Endothelial cell of umbilical vein (primary cell): ENCODE measurements at regions not wholly inside any gene's neighbourhood (a gene's known extent, or its start where the extent isn't known, plus 50 kb on each side); places are given as distances from the start of the nearest gene placed in this dataset.

ENCODE experiments used
- POLR2A ChIP-seq: IDR thresholded peaks from 2 replicates; pipeline ENCODE4 v1.6.1; 2012; ENCODE audit warnings: low read depth, mild to moderate bottlenecking, control low read depth, low read length
- POLR2AphosphoS5 ChIP-seq: IDR thresholded peaks from 2 replicates; pipeline ENCODE4 v1.6.1; 2012; ENCODE audit warnings: low read depth, mild to moderate bottlenecking, control low read depth, low read length, moderate library complexity; ENCODE audit not compliant: insufficient read depth
- TF ChIP-seq, protein P1 (sequence below), 2 donors: IDR thresholded peaks; 1 replicate in 1 of 2; 2 replicates in 1 of 2; pipeline ENCODE4 v1.5.1; 2011; ENCODE audit warnings: low read length in 2 of 2, mild to moderate bottlenecking in 2 of 2, moderate library complexity in 2 of 2, control low read depth in 1 of 2, inconsistent platforms in 1 of 2, low read depth in 1 of 2; ENCODE audit not compliant: insufficient read depth in 1 of 2; ENCODE audit errors: extremely low read depth in 1 of 2

- TF ChIP-seq POLR2A (no peak), POLR2AphosphoS5 (no peak)
- TF ChIP-seq, protein P1, sequence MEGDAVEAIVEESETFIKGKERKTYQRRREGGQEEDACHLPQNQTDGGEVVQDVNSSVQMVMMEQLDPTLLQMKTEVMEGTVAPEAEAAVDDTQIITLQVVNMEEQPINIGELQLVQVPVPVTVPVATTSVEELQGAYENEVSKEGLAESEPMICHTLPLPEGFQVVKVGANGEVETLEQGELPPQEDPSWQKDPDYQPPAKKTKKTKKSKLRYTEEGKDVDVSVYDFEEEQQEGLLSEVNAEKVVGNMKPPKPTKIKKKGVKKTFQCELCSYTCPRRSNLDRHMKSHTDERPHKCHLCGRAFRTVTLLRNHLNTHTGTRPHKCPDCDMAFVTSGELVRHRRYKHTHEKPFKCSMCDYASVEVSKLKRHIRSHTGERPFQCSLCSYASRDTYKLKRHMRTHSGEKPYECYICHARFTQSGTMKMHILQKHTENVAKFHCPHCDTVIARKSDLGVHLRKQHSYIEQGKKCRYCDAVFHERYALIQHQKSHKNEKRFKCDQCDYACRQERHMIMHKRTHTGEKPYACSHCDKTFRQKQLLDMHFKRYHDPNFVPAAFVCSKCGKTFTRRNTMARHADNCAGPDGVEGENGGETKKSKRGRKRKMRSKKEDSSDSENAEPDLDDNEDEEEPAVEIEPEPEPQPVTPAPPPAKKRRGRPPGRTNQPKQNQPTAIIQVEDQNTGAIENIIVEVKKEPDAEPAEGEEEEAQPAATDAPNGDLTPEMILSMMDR (IDR thresholded peaks at IDR 0.05; ENCODE audit: extremely low read depth in 1 of 2, insufficient read depth in 1 of 2, low read depth in 1 of 2, low read length in 2 of 2), result no peak
Observed at GRCh38 chr6:26217714-26218075, 130.5 kb downstream of the HFE start.
